Frontal cortex (tissue), 4 donors: ENCODE measurements at regions not wholly inside any gene's neighbourhood (a gene's known extent, or its start where the extent isn't known, plus 50 kb on each side); places are given as distances from the start of the nearest gene placed in this dataset. TPM values are rescaled to one million over a fixed set of nuclear protein-coding genes. Genes with fewer than 3 reads are reported as not detected.

ENCODE experiments used
- DNase-seq, 2 donors: peaks; one replicate each; pipeline ENCODE4 v3.0.0; 2012; ENCODE audit warnings: low spot score in 2 of 2
- FAIRE-seq: peaks from 2 replicates; lab custom pipeline; 2012; peaks lifted over from hg19 to GRCh38; lab: Jason Lieb, UNC
- small RNA-seq: library from RNA; depleted of rRNA; stranded (forward); fragments of <200 nt; gene quantifications from one replicate; pipeline ENCODE3, GENCODE V24; 2014
- donor health status: control.
- donor health status: control.
- donor health status: control.

GRCh38 chr12:45102818-45103217 lies 51.9 kb upstream of the DBX2 start:
- DNase-seq (no peak), FAIRE-seq (no peak)

DNA sequence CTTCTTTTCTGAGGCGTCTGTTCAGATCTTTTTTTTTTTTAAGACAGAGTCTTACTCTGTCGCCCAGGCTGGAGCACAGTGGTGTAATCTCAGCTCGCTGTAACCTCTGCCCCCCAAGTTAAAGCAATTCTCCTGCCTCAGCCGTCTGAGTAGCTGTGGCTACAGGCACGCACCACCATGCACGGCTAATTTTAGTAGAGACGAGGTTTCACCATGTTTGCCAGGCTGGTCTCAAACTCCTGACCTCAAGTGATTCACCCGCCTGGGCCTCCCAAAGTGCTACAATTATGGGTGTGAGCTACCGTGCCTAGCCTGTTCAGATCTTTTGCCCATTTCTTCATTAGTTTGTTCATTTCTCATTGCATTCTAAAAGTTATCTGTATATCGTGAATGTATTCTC lies 55.1 kb upstream of the DBX2 start:
- FAIRE-seq (no peak), DNase-seq (no peak)

DNA sequence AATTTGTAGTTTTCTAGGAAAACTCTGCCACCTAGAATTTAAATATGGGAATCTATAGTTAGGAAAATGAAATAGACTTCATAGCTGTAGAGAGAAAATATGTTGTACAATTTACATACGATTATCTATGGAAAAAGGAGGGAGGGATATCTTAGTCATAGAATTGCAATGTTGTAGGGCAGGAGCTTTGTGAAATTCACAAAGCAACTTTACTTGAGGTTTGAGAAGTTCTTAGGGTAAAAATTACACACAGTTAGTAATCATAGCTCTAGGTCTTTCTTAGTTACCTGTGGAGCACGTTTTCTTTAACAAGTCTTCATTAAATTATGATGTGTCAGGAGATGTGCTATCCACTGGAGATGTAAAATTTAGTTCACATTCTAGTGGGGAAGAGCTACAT lies 61.4 kb upstream of the DBX2 start:
- DNase-seq (no peak), FAIRE-seq (no peak)

DNA sequence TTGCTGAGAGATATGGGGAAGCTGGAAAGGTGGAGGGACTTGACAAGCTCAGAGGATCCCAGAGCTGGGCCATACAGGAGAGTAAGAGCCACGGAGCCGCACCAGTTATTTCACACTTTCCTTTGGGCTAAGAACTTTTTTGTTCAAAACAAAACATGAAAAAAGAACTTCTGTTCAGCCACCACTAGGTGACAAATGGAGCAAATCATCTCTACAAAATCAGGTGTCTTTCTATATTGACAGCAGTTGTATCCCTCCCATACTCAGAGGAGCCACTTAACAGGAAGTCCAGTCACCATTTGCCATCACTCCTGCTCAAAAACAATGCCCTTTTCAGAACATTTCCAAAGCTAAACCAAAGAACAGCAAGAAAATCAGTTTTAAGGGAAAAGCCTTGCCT lies 70.3 kb upstream of the DBX2 start:
- no peak for DNase-seq
- no peak for FAIRE-seq

DNA sequence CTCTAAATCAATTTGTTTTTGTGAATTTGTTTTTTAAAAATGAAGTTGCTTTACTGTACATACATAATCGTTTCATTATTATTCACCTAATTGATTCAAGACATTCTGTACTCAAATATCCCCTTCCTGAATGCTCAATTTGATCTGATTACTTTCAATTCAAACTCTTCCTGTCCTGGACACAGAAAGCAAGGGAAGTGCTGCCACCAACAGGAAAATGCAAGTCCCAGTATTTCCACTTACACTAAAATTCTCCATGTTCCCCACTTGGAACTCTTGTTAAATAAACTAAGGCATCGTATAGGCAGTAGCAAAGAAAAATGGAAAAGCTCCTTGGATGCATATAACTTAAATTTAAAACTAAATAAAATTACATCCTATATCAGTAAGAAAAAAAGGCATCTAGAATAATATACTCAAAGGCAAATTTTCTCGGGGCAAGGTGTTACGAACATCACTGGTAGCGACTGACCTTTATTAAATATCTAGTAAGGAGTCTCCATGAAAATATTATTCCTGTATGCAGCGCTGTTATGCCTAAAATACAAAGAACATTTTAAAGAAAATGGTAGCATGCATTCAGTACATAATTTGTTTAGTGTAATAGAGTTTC lies 72.0 kb upstream of the DBX2 start:
- DNase-seq (peak in 1 of 2 donors; percentile 16), FAIRE-seq (no peak)

GRCh38 chr12:45124485-45125155 lies 73.7 kb upstream of the DBX2 start:
- DNase-seq (no peak), FAIRE-seq (no peak)

- FAIRE-seq (no peak), DNase-seq (no peak)
Measured at GRCh38 chr12:45125997-45126396, 75.1 kb upstream of the DBX2 start.

GRCh38 chr12:45128637-45129036 lies 77.7 kb upstream of the DBX2 start:
- FAIRE-seq = no peak
- DNase-seq = no peak

GRCh38 chr12:45130881-45131281 lies 80.0 kb upstream of the DBX2 start:
- DNase-seq = peak; percentile 12 to 36

DNA sequence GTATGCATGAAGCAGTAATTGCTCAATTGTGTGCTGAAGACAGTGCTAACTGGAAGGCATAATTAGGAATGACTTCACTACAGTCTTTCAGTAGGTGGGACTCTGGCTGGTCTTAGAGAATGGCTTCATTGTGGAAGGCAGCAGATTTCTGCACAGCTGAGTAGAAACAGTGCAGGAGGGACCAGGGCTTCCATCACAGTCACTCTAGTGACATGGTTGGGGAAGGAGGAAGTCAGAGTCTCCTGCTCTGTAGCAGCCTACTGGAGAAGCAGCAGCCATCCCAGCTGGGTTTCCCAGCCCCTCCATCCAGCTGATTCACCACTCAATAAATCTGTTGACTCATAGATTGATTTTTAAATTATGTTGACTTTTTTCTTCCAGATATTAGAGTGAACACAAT lies 80.6 kb upstream of the DBX2 start:
- FAIRE-seq = no peak
- no peak for DNase-seq

More at GRCh38 chr12:45130881-45131281, 80.0 kb upstream of the DBX2 start:
- FAIRE-seq = no peak

GRCh38 chr12:45138609-45139008 lies 77.3 kb upstream of the ANO6 start:
- FAIRE-seq (no peak), DNase-seq (no peak)

DNA sequence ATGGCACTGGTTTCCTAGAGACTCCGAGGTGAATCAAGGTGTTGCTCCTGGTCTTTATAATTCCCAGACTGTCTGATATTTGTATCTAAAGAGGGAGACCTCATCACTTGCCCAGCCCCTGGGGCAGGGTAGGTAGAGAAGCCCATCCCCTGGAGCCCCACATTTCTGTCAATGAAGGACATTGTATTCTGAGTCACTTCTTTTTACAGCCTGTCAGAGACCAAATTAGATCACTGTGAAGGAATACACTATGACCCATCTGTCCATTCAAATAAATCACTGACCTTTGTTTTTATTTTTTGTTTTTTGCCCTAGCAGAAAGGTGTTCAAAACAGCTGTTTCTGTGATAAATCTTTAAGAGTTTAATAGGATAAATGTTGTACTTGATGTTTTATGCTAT lies 67.9 kb upstream of the ANO6 start:
- DNase-seq (no peak), FAIRE-seq (no peak)

GRCh38 chr12:45148619-45149018 lies 67.3 kb upstream of the ANO6 start:
- FAIRE-seq (no peak), DNase-seq (no peak)

GRCh38 chr12:45165284-45165683 lies 50.6 kb upstream of the ANO6 start:
- no peak for FAIRE-seq
- no peak for DNase-seq

DNA sequence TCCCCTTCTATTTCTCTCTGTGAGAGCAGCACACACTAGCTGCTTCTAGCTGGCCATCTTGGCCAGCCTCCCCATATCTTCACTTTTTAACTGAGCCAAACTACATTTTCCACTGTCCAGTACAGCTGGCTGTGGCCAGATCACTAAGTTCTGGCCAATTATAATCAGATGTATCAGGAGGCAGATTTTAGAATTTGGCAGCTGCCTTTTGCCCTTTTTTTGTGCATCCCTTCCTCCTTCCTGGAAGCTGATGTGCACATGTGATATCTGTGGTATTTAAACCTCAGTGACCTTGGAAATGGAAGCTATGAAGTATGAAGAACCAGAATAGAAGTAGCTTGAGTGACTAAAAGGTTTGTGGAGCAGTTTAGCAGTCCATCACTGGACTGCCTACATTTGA lies 49.8 kb upstream of the ANO6 start:
- FAIRE-seq (no peak), DNase-seq (no peak)

Small RNA genes in the stretch of these regions (small RNA-seq; reads per million reads assigned to genes)
- gene RNA5SP361 = not detected
